NCI-H1417 (cell line): ENCODE measurements at regions not wholly inside any gene's neighbourhood (a gene's known extent, or its start where the extent isn't known, plus 50 kb on each side); places are given as distances from the start of the nearest gene placed in this dataset.

Source experiments
- DNase-seq, 3 experiments: peaks; one replicate each; lab custom pipeline; 2025; lab: John Stamatoyannopoulos, UW

GRCh38 chr12:28879379-28879778, 269.7 kb upstream of the FAR2 start:
- no peak for DNase-seq

GRCh38 chr12:28882444-28882843, 266.6 kb upstream of the FAR2 start:
- no peak for DNase-seq

GRCh38 chr12:28883406-28883997, 265.6 kb upstream of the FAR2 start:
- DNase-seq: no peak

- DNase-seq: no peak
Measured at GRCh38 chr12:28884904-28885679, 264.0 kb upstream of the FAR2 start.

GRCh38 chr12:28885928-28886327, 263.1 kb upstream of the FAR2 start:
- no peak for DNase-seq

GRCh38 chr12:28887461-28887990, 261.6 kb upstream of the FAR2 start:
- no peak for DNase-seq

GRCh38 chr12:28890664-28891063, 258.4 kb upstream of the FAR2 start:
- DNase-seq: no peak

GRCh38 chr12:28891126-28891525, 258.0 kb upstream of the FAR2 start:
- DNase-seq: no peak

GRCh38 chr12:28893365-28893764, 255.7 kb upstream of the FAR2 start:
- no peak for DNase-seq

- DNase-seq: no peak
Measured at GRCh38 chr12:28893856-28894255, 255.2 kb upstream of the FAR2 start.

- DNase-seq: no peak
Measured at GRCh38 chr12:28896421-28896820, 252.7 kb upstream of the FAR2 start.

GRCh38 chr12:28898038-28898437, 251.0 kb upstream of the FAR2 start:
- DNase-seq: no peak

GRCh38 chr12:28899951-28900350, 249.1 kb upstream of the FAR2 start:
- DNase-seq: no peak

GRCh38 chr12:28905220-28905955, 243.7 kb upstream of the FAR2 start:
- DNase-seq: no peak

GRCh38 chr12:28908646-28909045, 240.4 kb upstream of the FAR2 start:
- DNase-seq: no peak

- DNase-seq: no peak
Measured at GRCh38 chr12:28909291-28909690, 239.8 kb upstream of the FAR2 start.

GRCh38 chr12:28925719-28926376, 223.2 kb upstream of the FAR2 start:
- DNase-seq: no peak

GRCh38 chr12:28930704-28931103, 218.4 kb upstream of the FAR2 start:
- DNase-seq: no peak

GRCh38 chr12:28933176-28933575, 215.9 kb upstream of the FAR2 start:
- no peak for DNase-seq

GRCh38 chr12:28933864-28934527, 215.1 kb upstream of the FAR2 start:
- no peak for DNase-seq

- DNase-seq: no peak
Measured at GRCh38 chr12:28936221-28936620, 212.9 kb upstream of the FAR2 start.

- DNase-seq: no peak
Measured at GRCh38 chr12:28936711-28937110, 212.4 kb upstream of the FAR2 start.
